ENCODE measurements at regions not wholly inside any gene's neighbourhood (a gene's known extent, or its start where the extent isn't known, plus 50 kb on each side); places are given as distances from the start of the nearest gene placed in this dataset.

DNA sequence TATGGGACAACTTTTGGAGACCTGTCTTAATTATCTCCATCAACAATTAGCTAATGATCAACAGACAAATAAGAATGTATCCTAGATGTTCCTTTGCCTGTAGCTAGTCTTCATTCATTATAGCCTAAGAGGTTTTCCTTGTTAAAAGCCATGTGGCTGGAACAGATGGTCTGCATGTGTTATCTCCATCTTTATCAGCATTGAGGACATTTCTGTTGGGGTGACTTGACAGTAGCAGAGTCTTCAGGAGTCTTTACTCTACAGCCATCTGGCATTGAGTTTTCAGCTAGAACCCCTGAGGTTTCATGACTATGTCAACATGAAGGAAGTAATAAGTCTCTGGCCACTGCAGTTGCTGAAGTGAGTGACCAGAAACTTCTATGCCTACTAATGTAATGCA, 106.6 kb upstream of the TLE4 start:
- TF ChIP-seq EZH2 (optimal IDR thresholded peaks at IDR 0.05; ENCODE audit: low read depth, low read length) (no peak), EZH2phosphoT487 (IDR thresholded peaks at IDR 0.05; ENCODE audit: low read length) (no peak)
- TF ChIP-seq, protein P1, sequence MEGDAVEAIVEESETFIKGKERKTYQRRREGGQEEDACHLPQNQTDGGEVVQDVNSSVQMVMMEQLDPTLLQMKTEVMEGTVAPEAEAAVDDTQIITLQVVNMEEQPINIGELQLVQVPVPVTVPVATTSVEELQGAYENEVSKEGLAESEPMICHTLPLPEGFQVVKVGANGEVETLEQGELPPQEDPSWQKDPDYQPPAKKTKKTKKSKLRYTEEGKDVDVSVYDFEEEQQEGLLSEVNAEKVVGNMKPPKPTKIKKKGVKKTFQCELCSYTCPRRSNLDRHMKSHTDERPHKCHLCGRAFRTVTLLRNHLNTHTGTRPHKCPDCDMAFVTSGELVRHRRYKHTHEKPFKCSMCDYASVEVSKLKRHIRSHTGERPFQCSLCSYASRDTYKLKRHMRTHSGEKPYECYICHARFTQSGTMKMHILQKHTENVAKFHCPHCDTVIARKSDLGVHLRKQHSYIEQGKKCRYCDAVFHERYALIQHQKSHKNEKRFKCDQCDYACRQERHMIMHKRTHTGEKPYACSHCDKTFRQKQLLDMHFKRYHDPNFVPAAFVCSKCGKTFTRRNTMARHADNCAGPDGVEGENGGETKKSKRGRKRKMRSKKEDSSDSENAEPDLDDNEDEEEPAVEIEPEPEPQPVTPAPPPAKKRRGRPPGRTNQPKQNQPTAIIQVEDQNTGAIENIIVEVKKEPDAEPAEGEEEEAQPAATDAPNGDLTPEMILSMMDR (IDR thresholded peaks at IDR 0.05; ENCODE audit: low read length), result no peak
- no peaks in the 10 kb centered on the region for H3K79me2 ChIP-seq (ENCODE audit: low read length)
- no peaks in the 10 kb centered on the region for H3K27me3 ChIP-seq (replicated peaks; ENCODE audit: insufficient read depth, low read length)
- H3K9me3 ChIP-seq (replicated peaks; ENCODE audit: insufficient read depth, low read length), result no peaks in the 10 kb centered on the region
- no peaks in the 10 kb centered on the region for H3K4me1 ChIP-seq (ENCODE audit: low read length)
- H3K4me2 ChIP-seq (ENCODE audit: low read depth, low read length), result no peak overlapping the region
- DNase-seq, result no peak
- no peaks in the 10 kb centered on the region for H3K36me3 ChIP-seq (replicated peaks; ENCODE audit: insufficient read depth, low read length)
- no peaks in the 10 kb centered on the region for H3F3A ChIP-seq (ENCODE audit: insufficient read depth, low read length)
- H3K27ac ChIP-seq (ENCODE audit: low read length), result no peak overlapping the region
- no peak overlapping the region for H3K4me3 ChIP-seq (ENCODE audit: low read length)
- no peaks in the 10 kb centered on the region for H4K20me1 ChIP-seq (ENCODE audit: insufficient read depth, low read length)
- no peak overlapping the region for H2AFZ ChIP-seq (ENCODE audit: low read length)
- no peak overlapping the region for H3K9ac ChIP-seq (ENCODE audit: low read length)
- H3K9me2 ChIP-seq (replicated peaks; ENCODE audit: insufficient read depth, low read length), result no peaks in the 10 kb centered on the region

DNA sequence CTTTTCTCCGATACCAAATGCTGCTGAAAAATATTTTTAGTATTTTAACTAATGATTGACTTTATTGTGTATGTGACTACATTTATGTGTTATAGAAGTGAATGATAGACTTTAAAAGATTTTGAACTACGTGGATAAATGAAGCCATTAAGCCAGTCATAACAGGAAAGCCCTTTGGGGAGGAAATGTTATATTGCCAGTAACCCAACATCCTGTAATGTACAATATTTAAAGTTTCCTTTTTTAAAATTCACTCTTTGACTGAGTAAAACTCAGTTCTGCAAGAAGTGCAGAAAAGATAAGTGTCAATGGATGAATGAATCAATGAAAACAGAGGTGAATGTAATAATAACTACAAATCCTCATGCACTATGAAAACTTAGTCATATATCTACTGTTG, 102.6 kb upstream of the TLE4 start:
- Histone ChIP-seq H3K27ac (ENCODE audit: low read length) (no peak overlapping the region), H4K20me1 (ENCODE audit: insufficient read depth, low read length) (no peaks in the 10 kb centered on the region), H3K4me1 (ENCODE audit: low read length) (no peaks in the 10 kb centered on the region), H3K27me3 (replicated peaks; ENCODE audit: insufficient read depth, low read length) (no peaks in the 10 kb centered on the region), H3K4me3 (ENCODE audit: low read length) (no peak overlapping the region), H2AFZ (ENCODE audit: low read length) (no peak overlapping the region), H3K79me2 (ENCODE audit: low read length) (no peaks in the 10 kb centered on the region), H3K9me3 (replicated peaks; ENCODE audit: insufficient read depth, low read length) (no peaks in the 10 kb centered on the region), H3K4me2 (ENCODE audit: low read depth, low read length) (no peak overlapping the region), H3F3A (ENCODE audit: insufficient read depth, low read length) (no peaks in the 10 kb centered on the region), H3K36me3 (replicated peaks; ENCODE audit: insufficient read depth, low read length) (no peaks in the 10 kb centered on the region), H3K9me2 (replicated peaks; ENCODE audit: insufficient read depth, low read length) (no peaks in the 10 kb centered on the region), H3K9ac (ENCODE audit: low read length) (no peak overlapping the region)
- no peak for DNase-seq
- no peak for TF ChIP-seq EZH2 (optimal IDR thresholded peaks at IDR 0.05; ENCODE audit: low read depth, low read length)

DNA sequence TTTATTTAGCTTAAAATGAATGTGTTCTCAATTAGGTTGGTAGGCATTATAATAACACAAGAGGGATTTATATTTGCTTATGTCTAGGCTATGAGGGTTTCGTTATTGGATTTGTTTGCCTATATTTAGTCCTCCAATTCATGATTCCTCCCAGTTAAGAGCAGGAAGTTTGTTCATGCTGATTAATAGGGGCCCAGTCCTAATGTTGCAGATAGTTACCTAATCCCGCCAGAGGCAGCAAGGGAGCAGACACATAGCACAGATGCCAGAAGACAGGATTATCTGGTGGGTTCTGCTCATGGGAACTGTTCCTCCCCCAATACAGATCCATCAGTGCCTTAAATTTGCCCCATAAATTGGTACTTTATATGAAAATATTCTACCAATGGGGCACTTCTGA, 100.8 kb upstream of the TLE4 start:
- H3K4me3 ChIP-seq (ENCODE audit: low read length), result no peak overlapping the region
- no peaks in the 10 kb centered on the region for H3K79me2 ChIP-seq (ENCODE audit: low read length)
- H3K4me2 ChIP-seq (ENCODE audit: low read depth, low read length), result no peak overlapping the region
- no peaks in the 10 kb centered on the region for H4K20me1 ChIP-seq (ENCODE audit: insufficient read depth, low read length)
- H3K36me3 ChIP-seq (replicated peaks; ENCODE audit: insufficient read depth, low read length), result no peaks in the 10 kb centered on the region
- DNase-seq, result no peak
- no peak overlapping the region for H3K9ac ChIP-seq (ENCODE audit: low read length)
- no peak overlapping the region for H2AFZ ChIP-seq (ENCODE audit: low read length)
- no peak overlapping the region for H3K27ac ChIP-seq (ENCODE audit: low read length)
- no peaks in the 10 kb centered on the region for H3K9me3 ChIP-seq (replicated peaks; ENCODE audit: insufficient read depth, low read length)
- no peaks in the 10 kb centered on the region for H3K27me3 ChIP-seq (replicated peaks; ENCODE audit: insufficient read depth, low read length)
- no peaks in the 10 kb centered on the region for H3K4me1 ChIP-seq (ENCODE audit: low read length)
- H3K9me2 ChIP-seq (replicated peaks; ENCODE audit: insufficient read depth, low read length), result no peaks in the 10 kb centered on the region
- no peaks in the 10 kb centered on the region for H3F3A ChIP-seq (ENCODE audit: insufficient read depth, low read length)
- TF ChIP-seq EZH2phosphoT487 (IDR thresholded peaks at IDR 0.05; ENCODE audit: low read length) (no peak), EZH2 (optimal IDR thresholded peaks at IDR 0.05; ENCODE audit: low read depth, low read length) (no peak)
- TF ChIP-seq, protein P1 (IDR thresholded peaks at IDR 0.05; ENCODE audit: low read length), result no peak

DNA sequence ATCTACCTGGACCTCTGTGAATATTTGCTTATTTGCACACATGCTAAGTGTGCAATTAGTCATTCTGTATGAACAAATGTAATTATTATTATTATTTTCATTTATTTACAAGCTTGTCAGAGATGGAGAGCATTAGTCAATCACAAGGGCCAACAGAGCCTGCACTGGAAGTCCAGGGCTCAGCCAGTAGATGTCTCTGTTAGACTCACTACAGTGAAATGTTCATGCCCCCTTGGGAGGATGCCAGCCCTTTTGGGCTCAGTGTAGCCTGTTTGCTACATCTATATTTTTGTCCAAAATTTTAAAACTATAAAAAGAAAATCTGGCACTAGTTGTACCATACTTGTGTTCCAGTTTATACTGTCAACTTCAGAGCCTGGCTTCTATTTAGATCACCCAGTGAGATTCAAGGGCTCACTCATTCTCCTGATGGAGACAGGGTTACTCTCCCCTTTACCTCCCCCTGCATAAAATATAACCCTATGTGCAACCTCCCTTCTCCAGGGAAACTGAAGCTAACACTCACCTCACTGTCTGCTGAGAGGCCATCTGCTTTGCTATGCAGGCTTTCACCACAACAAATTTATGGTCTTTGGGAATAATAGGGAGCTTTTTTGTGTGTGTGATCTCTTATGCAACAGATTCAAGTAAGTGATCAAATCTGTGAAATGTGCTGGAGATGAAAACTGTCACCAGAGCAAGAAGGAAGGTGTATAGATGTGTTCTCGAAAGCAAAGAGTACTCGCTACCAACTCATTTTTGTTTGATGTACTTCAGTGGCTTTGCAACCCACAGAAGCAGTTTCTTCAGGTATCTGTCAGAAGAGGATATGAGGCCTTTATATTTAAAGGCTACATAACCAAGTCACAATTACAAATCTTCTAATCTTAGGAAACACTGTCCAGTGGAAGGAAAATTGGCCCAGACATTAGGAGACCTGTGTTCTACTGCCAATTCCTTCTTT, 99.9 kb upstream of the TLE4 start:
- TF ChIP-seq, protein P1 (IDR thresholded peaks at IDR 0.05; ENCODE audit: low read length), result no peak
- TF ChIP-seq EZH2phosphoT487 (IDR thresholded peaks at IDR 0.05; ENCODE audit: low read length) (no peak), EZH2 (optimal IDR thresholded peaks at IDR 0.05; ENCODE audit: low read depth, low read length) (no peak)
- Histone ChIP-seq H3K9me3 (replicated peaks; ENCODE audit: insufficient read depth, low read length) (no peaks in the 10 kb centered on the region), H3K9me2 (replicated peaks; ENCODE audit: insufficient read depth, low read length) (no peaks in the 10 kb centered on the region), H2AFZ (ENCODE audit: low read length) (no peak overlapping the region), H3K4me1 (ENCODE audit: low read length) (no peaks in the 10 kb centered on the region), H3K36me3 (replicated peaks; ENCODE audit: insufficient read depth, low read length) (no peaks in the 10 kb centered on the region), H3K4me2 (ENCODE audit: low read depth, low read length) (no peak overlapping the region), H3K9ac (ENCODE audit: low read length) (no peak overlapping the region), H3K27me3 (replicated peaks; ENCODE audit: insufficient read depth, low read length) (no peaks in the 10 kb centered on the region), H3F3A (ENCODE audit: insufficient read depth, low read length) (no peaks in the 10 kb centered on the region), H3K27ac (ENCODE audit: low read length) (no peak overlapping the region), H3K4me3 (ENCODE audit: low read length) (no peak overlapping the region), H4K20me1 (ENCODE audit: insufficient read depth, low read length) (no peaks in the 10 kb centered on the region), H3K79me2 (ENCODE audit: low read length) (no peaks in the 10 kb centered on the region)
- DNase-seq, result no peak
